Right renal cortex interstitium (tissue), 3 donors: ENCODE measurements at regions not wholly inside any gene's neighbourhood (a gene's known extent, or its start where the extent isn't known, plus 50 kb on each side); places are given as distances from the start of the nearest gene placed in this dataset.
"Not testable (repeated sequence)": the region's sequence is repeated elsewhere in the genome, so short reads cannot be mapped to it uniquely, and the experiment has no call there.

Experiments used
- DNase-seq, 3 donors: peaks; one replicate each; pipeline ENCODE4 v3.0.0-alpha.2; 2013; ENCODE audit warnings: low read depth in 3 of 3, low spot score in 2 of 3

GRCh38 chr5:125673359-125673950 is 749.8 kb upstream of the GRAMD2B start:
- DNase-seq: no peak

- no peak for DNase-seq
Measured at GRCh38 chr5:125679522-125679921, 743.7 kb upstream of the GRAMD2B start.

- no peak for DNase-seq
Measured at GRCh38 chr5:125683669-125684068, 739.5 kb upstream of the GRAMD2B start.

- DNase-seq: no peak
Measured at GRCh38 chr5:125685771-125686170, 737.4 kb upstream of the GRAMD2B start.

- not testable (repeated sequence) for DNase-seq
Measured at GRCh38 chr5:125691738-125692530, 731.3 kb upstream of the GRAMD2B start.

- DNase-seq: no peak
Measured at GRCh38 chr5:125695996-125696655, 727.1 kb upstream of the GRAMD2B start.

GRCh38 chr5:125696762-125697161 is 726.4 kb upstream of the GRAMD2B start:
- no peak for DNase-seq

GRCh38 chr5:125698420-125698819 is 724.8 kb upstream of the GRAMD2B start:
- no peak for DNase-seq

- no peak for DNase-seq
Measured at GRCh38 chr5:125699860-125700259, 723.3 kb upstream of the GRAMD2B start.

GRCh38 chr5:125700380-125700861 is 722.8 kb upstream of the GRAMD2B start:
- peak in 1 of 3 donors; percentile 29 for DNase-seq

GRCh38 chr5:125703616-125704015 is 719.6 kb upstream of the GRAMD2B start:
- no peak for DNase-seq

- DNase-seq: no peak
Measured at GRCh38 chr5:125704888-125705287, 718.3 kb upstream of the GRAMD2B start.

GRCh38 chr5:125708583-125708982 is 714.6 kb upstream of the GRAMD2B start:
- no peak for DNase-seq

- no peak for DNase-seq
Measured at GRCh38 chr5:125710745-125711144, 712.5 kb upstream of the GRAMD2B start.

- no peak for DNase-seq
Measured at GRCh38 chr5:125712397-125712796, 710.8 kb upstream of the GRAMD2B start.

GRCh38 chr5:125713109-125713805 is 710.0 kb upstream of the GRAMD2B start:
- no peak for DNase-seq

- no peak for DNase-seq
Measured at GRCh38 chr5:125715216-125715615, 708.0 kb upstream of the GRAMD2B start.

- DNase-seq: no peak
Measured at GRCh38 chr5:125717209-125717608, 706.0 kb upstream of the GRAMD2B start.

GRCh38 chr5:125719681-125720347 is 703.4 kb upstream of the GRAMD2B start:
- DNase-seq: peak in 2 of 3 donors; percentile 41 to 42

- no peak for DNase-seq
Measured at GRCh38 chr5:125720348-125720685, 702.9 kb upstream of the GRAMD2B start.

- DNase-seq: no peak
Measured at GRCh38 chr5:125720721-125721120, 702.5 kb upstream of the GRAMD2B start.
